NCI-H2107 treated with DMSO at 0.1 percent for 48 hours (cell line): ENCODE measurements at regions not wholly inside any gene's neighbourhood (a gene's known extent, or its start where the extent isn't known, plus 50 kb on each side); places are given as distances from the start of the nearest gene placed in this dataset.

Experiments
- DNase-seq: peaks from one replicate; lab custom pipeline; 2025; ENCODE audit not compliant: unreplicated experiment; lab: John Stamatoyannopoulos, UW

- no peak for DNase-seq
Measured at GRCh38 chr5:2276101-2276500, 393.4 kb upstream of the IRX4 start.

DNA sequence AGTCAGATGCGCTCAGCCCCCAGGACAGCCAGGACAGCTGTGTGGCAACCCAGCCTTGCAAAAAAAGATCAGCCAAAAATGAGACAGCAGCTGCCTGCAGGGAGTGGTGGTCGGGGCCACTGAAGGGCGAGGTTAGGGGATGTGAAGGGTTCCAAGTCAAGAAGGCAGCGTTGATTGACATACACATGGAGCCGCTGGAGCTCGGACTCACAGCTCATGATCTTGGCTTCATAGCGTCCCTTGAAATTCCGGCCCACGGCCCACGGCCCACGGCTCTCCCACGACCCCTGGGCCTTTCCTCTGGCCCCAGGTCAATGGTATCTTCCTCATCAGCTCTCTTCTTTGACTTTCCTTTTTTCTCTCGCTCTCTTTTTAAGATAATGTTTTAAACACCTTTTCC, 390.0 kb upstream of the IRX4 start:
- no peak for DNase-seq

DNA sequence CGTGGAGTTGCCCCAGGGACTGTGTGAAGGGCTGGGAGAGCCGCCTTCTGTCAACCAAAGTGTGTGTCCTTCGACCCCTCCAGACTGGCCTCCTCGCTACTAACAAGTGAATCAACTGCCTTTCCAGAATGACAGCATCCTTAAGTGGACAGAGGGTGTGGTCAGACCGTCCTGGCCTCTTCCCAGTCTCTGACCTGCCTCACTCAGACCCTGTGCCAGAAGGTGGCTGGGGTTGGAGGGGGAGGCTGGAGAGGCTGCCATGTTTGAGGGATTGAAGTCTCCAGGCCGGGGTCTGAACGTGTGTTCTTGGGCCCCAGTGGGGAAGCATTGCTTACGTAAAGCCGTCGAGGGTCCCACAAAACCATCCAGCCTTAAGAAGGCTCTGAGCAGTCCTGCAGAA, 389.3 kb upstream of the IRX4 start:
- no peak for DNase-seq

GRCh38 chr5:2271316-2271715, 388.6 kb upstream of the IRX4 start:
- DNase-seq, result no peak

DNA sequence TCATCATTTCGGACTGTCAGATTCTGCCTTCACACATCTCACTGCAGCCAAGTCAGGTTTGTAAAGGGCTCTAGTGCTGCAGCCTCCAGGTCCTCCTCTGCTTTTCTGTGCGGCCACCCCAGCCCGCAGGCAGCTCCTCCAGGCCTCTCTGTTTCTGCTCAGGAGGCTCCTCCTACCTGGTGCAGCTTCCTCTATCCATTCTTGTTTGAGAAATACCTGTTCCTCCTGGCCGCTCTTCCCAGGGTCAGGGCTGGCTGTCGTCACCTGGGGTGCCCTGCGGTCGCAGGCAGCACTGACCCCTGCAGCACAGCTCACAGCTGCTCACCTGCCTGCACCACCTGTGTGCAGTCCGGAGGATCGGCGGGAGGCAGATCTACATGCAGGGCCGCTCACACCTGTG, 387.7 kb upstream of the IRX4 start:
- no peak for DNase-seq

- DNase-seq, result no peak
Measured at GRCh38 chr5:2269656-2270055, 386.9 kb upstream of the IRX4 start.

DNA sequence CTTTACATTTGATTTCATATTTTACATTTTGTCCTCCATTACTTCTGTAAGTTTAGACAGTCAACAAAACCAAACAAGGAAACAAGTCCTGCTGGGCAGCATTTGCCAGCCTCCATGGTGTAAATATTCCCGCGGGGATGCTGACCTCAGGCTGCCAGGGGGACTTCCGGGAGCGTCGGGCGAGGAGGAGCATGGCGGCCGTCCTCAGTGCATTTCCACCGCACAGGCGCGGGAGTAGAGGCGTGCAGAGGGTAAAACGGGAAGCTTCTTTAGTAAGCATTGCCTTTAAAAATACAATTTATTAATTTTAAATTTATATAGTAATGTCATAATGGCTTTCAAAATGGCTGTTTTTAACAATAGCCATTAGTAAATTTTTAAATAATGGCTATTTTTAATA, 385.3 kb upstream of the IRX4 start:
- no peak for DNase-seq

- DNase-seq, result no peak
Measured at GRCh38 chr5:2266641-2267240, 384.0 kb upstream of the IRX4 start.

DNA sequence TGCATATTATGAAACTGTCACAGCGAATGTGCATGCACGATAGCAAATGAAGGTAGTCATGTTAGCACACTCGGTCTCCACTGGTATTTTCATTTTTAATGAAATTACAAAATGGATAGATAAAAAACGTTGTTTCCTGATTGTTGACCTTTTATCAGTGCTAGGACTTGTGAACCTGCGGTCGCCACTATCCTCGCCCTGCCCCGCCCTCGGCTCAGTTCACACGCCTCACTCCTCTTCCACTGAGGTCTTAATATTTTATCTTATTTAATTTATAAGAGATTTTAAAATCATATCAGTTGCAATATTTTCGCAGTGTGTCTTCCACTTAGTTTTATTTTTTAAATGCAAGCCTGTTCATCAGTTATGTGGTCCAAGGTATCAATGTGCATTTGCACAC, 382.6 kb upstream of the IRX4 start:
- DNase-seq, result no peak

GRCh38 chr5:2263763-2264162, 381.0 kb upstream of the IRX4 start:
- DNase-seq, result no peak

DNA sequence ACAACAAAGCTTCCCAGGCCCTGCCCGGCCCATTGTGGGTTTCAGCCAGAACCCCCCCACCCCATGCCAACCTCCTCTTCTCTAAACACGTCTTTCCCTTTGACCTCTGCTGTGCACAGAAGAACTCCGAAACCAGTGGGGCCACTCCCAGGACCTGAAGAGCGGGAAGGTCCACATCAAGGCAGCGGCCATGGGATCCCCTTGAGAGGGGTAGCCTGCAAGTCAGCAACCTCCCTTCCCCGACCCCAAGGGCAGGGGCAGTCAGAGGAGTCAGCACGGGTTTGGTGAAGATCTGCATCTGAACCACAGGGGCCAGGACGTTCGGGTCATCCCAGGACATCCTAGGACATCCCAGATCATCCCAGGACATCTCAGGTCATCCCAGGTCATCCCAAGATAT, 379.9 kb upstream of the IRX4 start:
- no peak for DNase-seq

GRCh38 chr5:2261004-2261703, 378.4 kb upstream of the IRX4 start:
- no peak for DNase-seq

GRCh38 chr5:2260211-2261003, 377.7 kb upstream of the IRX4 start:
- no peak for DNase-seq

GRCh38 chr5:2259494-2260107, 376.9 kb upstream of the IRX4 start:
- no peak for DNase-seq

DNA sequence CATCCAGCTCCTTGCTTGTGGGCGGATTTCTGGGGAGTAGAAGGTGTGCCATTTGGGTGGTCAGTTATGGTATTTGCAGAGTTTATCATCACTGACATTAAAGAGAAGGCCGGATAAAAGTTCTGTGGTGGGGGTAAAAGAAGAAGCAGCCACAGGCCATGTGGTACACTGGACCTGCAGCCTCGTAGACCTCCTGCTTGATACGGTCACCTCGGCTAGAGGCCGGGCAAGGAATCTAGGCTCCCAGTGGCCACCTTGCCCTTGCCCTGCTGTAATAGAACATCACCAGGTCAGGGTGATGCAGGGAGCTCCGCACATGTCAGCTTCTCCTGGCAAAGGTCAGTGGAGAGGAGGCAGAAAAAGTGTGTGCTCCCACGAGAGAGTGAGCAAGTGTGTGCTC, 376.1 kb upstream of the IRX4 start:
- DNase-seq, result no peak

- no peak for DNase-seq
Measured at GRCh38 chr5:2257326-2258244, 374.9 kb upstream of the IRX4 start.

DNA sequence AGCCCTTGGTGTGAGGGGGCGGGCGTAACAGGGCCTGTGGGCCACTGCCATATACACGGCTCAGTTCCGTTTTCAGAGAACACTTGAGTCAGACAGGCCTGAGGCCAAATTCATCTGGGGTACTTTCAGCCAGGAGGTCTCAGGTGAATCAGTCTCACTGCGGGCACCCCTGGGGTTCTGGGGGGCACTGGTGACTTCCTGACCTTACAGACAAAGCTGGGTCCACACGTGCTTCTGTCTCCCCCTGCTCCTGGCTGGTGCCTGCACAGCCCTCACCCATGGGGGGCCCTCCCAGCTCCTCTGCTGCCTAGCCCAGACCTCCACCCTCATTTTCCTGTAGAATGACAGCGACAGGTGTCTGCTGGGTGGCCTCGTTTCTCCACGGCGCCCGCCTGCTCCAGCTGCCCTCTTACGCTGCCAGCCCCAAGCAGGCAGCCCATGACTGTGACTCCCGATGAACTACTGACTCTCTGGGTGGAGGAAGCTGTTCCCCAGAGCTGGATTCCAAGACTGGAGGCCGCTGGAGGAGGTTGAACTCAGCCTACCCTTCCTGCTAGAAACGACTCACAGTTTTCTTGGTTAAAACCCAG, 374.1 kb upstream of the IRX4 start:
- DNase-seq, result no peak

GRCh38 chr5:2255915-2256690, 373.4 kb upstream of the IRX4 start:
- no peak for DNase-seq

GRCh38 chr5:2254880-2255750, 372.4 kb upstream of the IRX4 start:
- DNase-seq, result no peak
